HG02870 (cell line): ENCODE measurements at regions not wholly inside any gene's neighbourhood (a gene's known extent, or its start where the extent isn't known, plus 50 kb on each side); places are given as distances from the start of the nearest gene placed in this dataset.
"Not testable (repeated sequence)": the region's sequence is repeated elsewhere in the genome, so short reads cannot be mapped to it uniquely, and the experiment has no call there.

Experiments used
- ATAC-seq: cut with Tn5 transposase; IDR thresholded peaks from one replicate; pipeline ENCODE4 v1.9.1; 2021; ENCODE audit warnings: mild to moderate bottlenecking, moderate library complexity; ENCODE audit not compliant: unreplicated experiment

GRCh38 chr5:109989161-109989560 lies 299.4 kb downstream of the MAN2A1 start:
- ATAC-seq: no peak

GRCh38 chr5:109989994-109990722 lies 300.4 kb downstream of the MAN2A1 start:
- ATAC-seq: no peak

GRCh38 chr5:109990723-109991359 lies 301.1 kb downstream of the MAN2A1 start:
- ATAC-seq: no peak

- ATAC-seq: no peak
Measured at GRCh38 chr5:109992264-109992915, 302.7 kb downstream of the MAN2A1 start.

- ATAC-seq: no peak
Measured at GRCh38 chr5:109994135-109994534, 304.4 kb downstream of the MAN2A1 start.

- no peak for ATAC-seq
Measured at GRCh38 chr5:109996246-109996645, 306.5 kb downstream of the MAN2A1 start.

- ATAC-seq: no peak
Measured at GRCh38 chr5:109997161-109997560, 307.4 kb downstream of the MAN2A1 start.

GRCh38 chr5:109998208-109998607 lies 308.5 kb downstream of the MAN2A1 start:
- ATAC-seq: no peak

GRCh38 chr5:109998726-109999125 lies 309.0 kb downstream of the MAN2A1 start:
- no peak for ATAC-seq

- no peak for ATAC-seq
Measured at GRCh38 chr5:110001648-110002047, 311.9 kb downstream of the MAN2A1 start.

- no peak for ATAC-seq
Measured at GRCh38 chr5:110002652-110003051, 312.9 kb downstream of the MAN2A1 start.

- not testable (repeated sequence) for ATAC-seq
Measured at GRCh38 chr5:110005907-110006562, 316.3 kb downstream of the MAN2A1 start.

GRCh38 chr5:110007101-110007500 lies 317.4 kb downstream of the MAN2A1 start:
- no peak for ATAC-seq

- ATAC-seq: no peak
Measured at GRCh38 chr5:110008131-110008530, 318.4 kb downstream of the MAN2A1 start.

- no peak for ATAC-seq
Measured at GRCh38 chr5:110012145-110012544, 322.4 kb downstream of the MAN2A1 start.

GRCh38 chr5:110013017-110013416 lies 323.3 kb downstream of the MAN2A1 start:
- no peak for ATAC-seq

GRCh38 chr5:110017854-110018253 lies 328.1 kb downstream of the MAN2A1 start:
- ATAC-seq: no peak

- no peak for ATAC-seq
Measured at GRCh38 chr5:110018509-110018908, 328.8 kb downstream of the MAN2A1 start.

- ATAC-seq: no peak
Measured at GRCh38 chr5:110019119-110019518, 329.4 kb downstream of the MAN2A1 start.

GRCh38 chr5:110019780-110020179 lies 330.1 kb downstream of the MAN2A1 start:
- no peak for ATAC-seq

- no peak for ATAC-seq
Measured at GRCh38 chr5:110021251-110021650, 331.5 kb downstream of the MAN2A1 start.

- ATAC-seq: no peak
Measured at GRCh38 chr5:110025160-110025559, 335.4 kb downstream of the MAN2A1 start.
